WTC11 (cell line): ENCODE measurements at regions not wholly inside any gene's neighbourhood (a gene's known extent, or its start where the extent isn't known, plus 50 kb on each side); places are given as distances from the start of the nearest gene placed in this dataset.

ENCODE experiments used
- ATAC-seq: fragments of 200-7000 bp; cut with Tn5 transposase; 2 replicates; pipeline ENCODE4 v1.10.0; 2021; ENCODE audit warnings: mild to moderate bottlenecking, moderate library complexity
- CTCF ChIA-PET: fragments of 300-600 bp; sonication (Branson Sonifier 250); formaldehyde crosslinking; loops from one replicate; lab custom pipeline; 2021; ENCODE audit warnings: antibody characterized with exemption; lab: Charles Lee
- POLR2A ChIA-PET: fragments of 350-600 bp; sonication (Branson Sonifier 250); formaldehyde crosslinking; loops from one replicate; lab custom pipeline; 2021; ENCODE audit warnings: antibody characterized with exemption; lab: Charles Lee
- DNase-seq: peaks from one replicate; pipeline ENCODE4 v3.0.0; 2021; ENCODE audit warnings: low spot score
- H3K27ac Mint-ChIP-seq: 2 replicates; pipeline ENCODE4 v1.8.0; 2021; ENCODE audit warnings: mixed read lengths
- H3K27me3 Mint-ChIP-seq: 2 replicates; pipeline ENCODE4 v1.8.0; 2021; ENCODE audit warnings: low read depth, mild to moderate bottlenecking, moderate library complexity, mixed read lengths
- H3K36me3 Mint-ChIP-seq: 2 replicates; pipeline ENCODE4 v1.8.0; 2021; ENCODE audit warnings: mixed read lengths
- H3K4me1 Mint-ChIP-seq: 2 replicates; pipeline ENCODE4 v1.8.0; 2022; ENCODE audit warnings: mixed read lengths
- H3K4me3 Mint-ChIP-seq: 2 replicates; pipeline ENCODE4 v1.8.0; 2021; ENCODE audit warnings: mild to moderate bottlenecking, moderate library complexity, mixed read lengths
- H3K9me3 Mint-ChIP-seq: 2 replicates; pipeline ENCODE4 v1.8.0; 2021; ENCODE audit warnings: mixed read lengths
- EMX1 ChIP-seq: fragments of 250-450 bp; sonication (Bioruptor Pico); IDR thresholded peaks from 2 replicates; pipeline ENCODE4 v1.8.0; 2021; ENCODE audit warnings: mild to moderate bottlenecking
- ETV6 ChIP-seq: sonication (generic); formaldehyde crosslinking; IDR thresholded peaks from 2 replicates; pipeline ENCODE4 v1.8.1; 2022; ENCODE audit warnings: mild to moderate bottlenecking, missing genetic modification reagents
- SMAD3 ChIP-seq: sonication (generic); formaldehyde crosslinking; IDR thresholded peaks from 2 replicates; pipeline ENCODE4 v1.8.0; 2022; ENCODE audit warnings: missing genetic modification reagents, mild to moderate bottlenecking, borderline replicate concordance
- TEAD4 ChIP-seq: sonication (generic); formaldehyde crosslinking; IDR thresholded peaks from 2 replicates; pipeline ENCODE4 v1.8.0; 2022; ENCODE audit warnings: mild to moderate bottlenecking, missing genetic modification reagents
- ZBTB21 ChIP-seq: sonication (generic); formaldehyde crosslinking; IDR thresholded peaks from 2 replicates; pipeline ENCODE4 v1.8.1; 2023; ENCODE audit warnings: mild to moderate bottlenecking, missing genetic modification reagents, borderline replicate concordance
- ZMAT4 ChIP-seq: fragments of 250-450 bp; sonication (Bioruptor Pico); IDR thresholded peaks from 2 replicates; pipeline ENCODE4 v1.9.0; 2021; ENCODE audit warnings: mild to moderate bottlenecking
- ZNF138 ChIP-seq: sonication (generic); formaldehyde crosslinking; conservative IDR thresholded peaks from 2 replicates; pipeline ENCODE4 v1.8.1; 2022; ENCODE audit warnings: mild to moderate bottlenecking, moderate library complexity, missing genetic modification reagents
- ZNF281 ChIP-seq: sonication (generic); formaldehyde crosslinking; IDR thresholded peaks from 2 replicates; pipeline ENCODE4 v1.8.0; 2023; ENCODE audit warnings: mild to moderate bottlenecking, missing genetic modification reagents
- ZNF416 ChIP-seq: fragments of 250-450 bp; sonication (Bioruptor Pico); IDR thresholded peaks from 2 replicates; pipeline ENCODE4 v1.9.0; 2021; ENCODE audit warnings: mild to moderate bottlenecking, inconsistent platforms
- TF ChIP-seq, protein P1 (sequence below): fragments of 250-450 bp; sonication (Bioruptor Pico); IDR thresholded peaks from 2 replicates; pipeline ENCODE4 v1.9.0; 2021; ENCODE audit warnings: mild to moderate bottlenecking
- TF ChIP-seq, protein P2 (sequence below): sonication (generic); formaldehyde crosslinking; conservative IDR thresholded peaks from 2 replicates; pipeline ENCODE4 v1.8.1; 2023; ENCODE audit warnings: mild to moderate bottlenecking, low read depth, missing genetic modification reagents, moderate library complexity
- TF ChIP-seq, protein P3 (sequence below): sonication (generic); formaldehyde crosslinking; IDR thresholded peaks from 2 replicates; pipeline ENCODE4 v1.8.1; 2023; ENCODE audit warnings: mild to moderate bottlenecking, missing genetic modification reagents, borderline replicate concordance
- TF ChIP-seq, protein P4 (sequence below): sonication (generic); formaldehyde crosslinking; IDR thresholded peaks from 2 replicates; pipeline ENCODE4 v1.8.0; 2023; ENCODE audit warnings: missing genetic modification reagents, mild to moderate bottlenecking, borderline replicate concordance

DNA sequence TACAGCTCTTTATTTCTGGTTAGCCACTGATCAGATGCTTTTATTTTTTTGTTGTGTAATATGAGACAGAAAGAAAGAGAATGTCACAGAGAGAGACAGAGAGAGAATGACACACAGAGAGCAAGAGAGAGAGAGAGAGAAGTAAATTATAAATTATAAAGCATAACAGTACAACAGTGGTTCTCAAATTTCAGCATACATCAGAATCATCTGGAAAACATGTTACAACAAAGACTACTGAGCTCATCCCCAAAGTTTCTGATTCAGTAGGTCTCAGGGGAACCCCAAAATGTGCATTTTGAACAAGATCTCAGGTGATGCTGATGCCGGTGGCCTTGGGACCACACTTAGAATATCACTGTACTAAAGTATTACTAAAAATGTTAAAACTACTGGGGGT, 245.8 kb upstream of the DIAPH2 start (continued):
- TF ChIP-seq, protein P1, sequence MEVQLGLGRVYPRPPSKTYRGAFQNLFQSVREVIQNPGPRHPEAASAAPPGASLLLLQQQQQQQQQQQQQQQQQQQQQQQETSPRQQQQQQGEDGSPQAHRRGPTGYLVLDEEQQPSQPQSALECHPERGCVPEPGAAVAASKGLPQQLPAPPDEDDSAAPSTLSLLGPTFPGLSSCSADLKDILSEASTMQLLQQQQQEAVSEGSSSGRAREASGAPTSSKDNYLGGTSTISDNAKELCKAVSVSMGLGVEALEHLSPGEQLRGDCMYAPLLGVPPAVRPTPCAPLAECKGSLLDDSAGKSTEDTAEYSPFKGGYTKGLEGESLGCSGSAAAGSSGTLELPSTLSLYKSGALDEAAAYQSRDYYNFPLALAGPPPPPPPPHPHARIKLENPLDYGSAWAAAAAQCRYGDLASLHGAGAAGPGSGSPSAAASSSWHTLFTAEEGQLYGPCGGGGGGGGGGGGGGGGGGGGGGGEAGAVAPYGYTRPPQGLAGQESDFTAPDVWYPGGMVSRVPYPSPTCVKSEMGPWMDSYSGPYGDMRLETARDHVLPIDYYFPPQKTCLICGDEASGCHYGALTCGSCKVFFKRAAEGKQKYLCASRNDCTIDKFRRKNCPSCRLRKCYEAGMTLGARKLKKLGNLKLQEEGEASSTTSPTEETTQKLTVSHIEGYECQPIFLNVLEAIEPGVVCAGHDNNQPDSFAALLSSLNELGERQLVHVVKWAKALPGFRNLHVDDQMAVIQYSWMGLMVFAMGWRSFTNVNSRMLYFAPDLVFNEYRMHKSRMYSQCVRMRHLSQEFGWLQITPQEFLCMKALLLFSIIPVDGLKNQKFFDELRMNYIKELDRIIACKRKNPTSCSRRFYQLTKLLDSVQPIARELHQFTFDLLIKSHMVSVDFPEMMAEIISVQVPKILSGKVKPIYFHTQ = no peak
- no peak for TF ChIP-seq TEAD4 (CRISPR knock-in tag)
- TF ChIP-seq ZMAT4 (CRISPR knock-in tag) = no peak
- TF ChIP-seq, protein P2, sequence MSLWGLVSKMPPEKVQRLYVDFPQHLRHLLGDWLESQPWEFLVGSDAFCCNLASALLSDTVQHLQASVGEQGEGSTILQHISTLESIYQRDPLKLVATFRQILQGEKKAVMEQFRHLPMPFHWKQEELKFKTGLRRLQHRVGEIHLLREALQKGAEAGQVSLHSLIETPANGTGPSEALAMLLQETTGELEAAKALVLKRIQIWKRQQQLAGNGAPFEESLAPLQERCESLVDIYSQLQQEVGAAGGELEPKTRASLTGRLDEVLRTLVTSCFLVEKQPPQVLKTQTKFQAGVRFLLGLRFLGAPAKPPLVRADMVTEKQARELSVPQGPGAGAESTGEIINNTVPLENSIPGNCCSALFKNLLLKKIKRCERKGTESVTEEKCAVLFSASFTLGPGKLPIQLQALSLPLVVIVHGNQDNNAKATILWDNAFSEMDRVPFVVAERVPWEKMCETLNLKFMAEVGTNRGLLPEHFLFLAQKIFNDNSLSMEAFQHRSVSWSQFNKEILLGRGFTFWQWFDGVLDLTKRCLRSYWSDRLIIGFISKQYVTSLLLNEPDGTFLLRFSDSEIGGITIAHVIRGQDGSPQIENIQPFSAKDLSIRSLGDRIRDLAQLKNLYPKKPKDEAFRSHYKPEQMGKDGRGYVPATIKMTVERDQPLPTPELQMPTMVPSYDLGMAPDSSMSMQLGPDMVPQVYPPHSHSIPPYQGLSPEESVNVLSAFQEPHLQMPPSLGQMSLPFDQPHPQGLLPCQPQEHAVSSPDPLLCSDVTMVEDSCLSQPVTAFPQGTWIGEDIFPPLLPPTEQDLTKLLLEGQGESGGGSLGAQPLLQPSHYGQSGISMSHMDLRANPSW (CRISPR knock-in tag) = no peak

- ChIA-PET CTCF (no interaction called here), POLR2A (no interaction called here)
- no peaks in the 10 kb centered on the region for H3K9me3 Mint-ChIP-seq
- no peak overlapping the region for H3K4me3 Mint-ChIP-seq
- TF ChIP-seq ETV6 (CRISPR knock-in tag) = no peak
- no peak for TF ChIP-seq EMX1 (CRISPR knock-in tag)
- TF ChIP-seq SMAD3 (CRISPR knock-in tag) = no peak
- TF ChIP-seq, protein P3, sequence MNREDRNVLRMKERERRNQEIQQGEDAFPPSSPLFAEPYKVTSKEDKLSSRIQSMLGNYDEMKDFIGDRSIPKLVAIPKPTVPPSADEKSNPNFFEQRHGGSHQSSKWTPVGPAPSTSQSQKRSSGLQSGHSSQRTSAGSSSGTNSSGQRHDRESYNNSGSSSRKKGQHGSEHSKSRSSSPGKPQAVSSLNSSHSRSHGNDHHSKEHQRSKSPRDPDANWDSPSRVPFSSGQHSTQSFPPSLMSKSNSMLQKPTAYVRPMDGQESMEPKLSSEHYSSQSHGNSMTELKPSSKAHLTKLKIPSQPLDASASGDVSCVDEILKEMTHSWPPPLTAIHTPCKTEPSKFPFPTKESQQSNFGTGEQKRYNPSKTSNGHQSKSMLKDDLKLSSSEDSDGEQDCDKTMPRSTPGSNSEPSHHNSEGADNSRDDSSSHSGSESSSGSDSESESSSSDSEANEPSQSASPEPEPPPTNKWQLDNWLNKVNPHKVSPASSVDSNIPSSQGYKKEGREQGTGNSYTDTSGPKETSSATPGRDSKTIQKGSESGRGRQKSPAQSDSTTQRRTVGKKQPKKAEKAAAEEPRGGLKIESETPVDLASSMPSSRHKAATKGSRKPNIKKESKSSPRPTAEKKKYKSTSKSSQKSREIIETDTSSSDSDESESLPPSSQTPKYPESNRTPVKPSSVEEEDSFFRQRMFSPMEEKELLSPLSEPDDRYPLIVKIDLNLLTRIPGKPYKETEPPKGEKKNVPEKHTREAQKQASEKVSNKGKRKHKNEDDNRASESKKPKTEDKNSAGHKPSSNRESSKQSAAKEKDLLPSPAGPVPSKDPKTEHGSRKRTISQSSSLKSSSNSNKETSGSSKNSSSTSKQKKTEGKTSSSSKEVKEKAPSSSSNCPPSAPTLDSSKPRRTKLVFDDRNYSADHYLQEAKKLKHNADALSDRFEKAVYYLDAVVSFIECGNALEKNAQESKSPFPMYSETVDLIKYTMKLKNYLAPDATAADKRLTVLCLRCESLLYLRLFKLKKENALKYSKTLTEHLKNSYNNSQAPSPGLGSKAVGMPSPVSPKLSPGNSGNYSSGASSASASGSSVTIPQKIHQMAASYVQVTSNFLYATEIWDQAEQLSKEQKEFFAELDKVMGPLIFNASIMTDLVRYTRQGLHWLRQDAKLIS (CRISPR knock-in tag) = no peak
- TF ChIP-seq ZNF416 (CRISPR knock-in tag) = no peak
- TF ChIP-seq, protein P4, sequence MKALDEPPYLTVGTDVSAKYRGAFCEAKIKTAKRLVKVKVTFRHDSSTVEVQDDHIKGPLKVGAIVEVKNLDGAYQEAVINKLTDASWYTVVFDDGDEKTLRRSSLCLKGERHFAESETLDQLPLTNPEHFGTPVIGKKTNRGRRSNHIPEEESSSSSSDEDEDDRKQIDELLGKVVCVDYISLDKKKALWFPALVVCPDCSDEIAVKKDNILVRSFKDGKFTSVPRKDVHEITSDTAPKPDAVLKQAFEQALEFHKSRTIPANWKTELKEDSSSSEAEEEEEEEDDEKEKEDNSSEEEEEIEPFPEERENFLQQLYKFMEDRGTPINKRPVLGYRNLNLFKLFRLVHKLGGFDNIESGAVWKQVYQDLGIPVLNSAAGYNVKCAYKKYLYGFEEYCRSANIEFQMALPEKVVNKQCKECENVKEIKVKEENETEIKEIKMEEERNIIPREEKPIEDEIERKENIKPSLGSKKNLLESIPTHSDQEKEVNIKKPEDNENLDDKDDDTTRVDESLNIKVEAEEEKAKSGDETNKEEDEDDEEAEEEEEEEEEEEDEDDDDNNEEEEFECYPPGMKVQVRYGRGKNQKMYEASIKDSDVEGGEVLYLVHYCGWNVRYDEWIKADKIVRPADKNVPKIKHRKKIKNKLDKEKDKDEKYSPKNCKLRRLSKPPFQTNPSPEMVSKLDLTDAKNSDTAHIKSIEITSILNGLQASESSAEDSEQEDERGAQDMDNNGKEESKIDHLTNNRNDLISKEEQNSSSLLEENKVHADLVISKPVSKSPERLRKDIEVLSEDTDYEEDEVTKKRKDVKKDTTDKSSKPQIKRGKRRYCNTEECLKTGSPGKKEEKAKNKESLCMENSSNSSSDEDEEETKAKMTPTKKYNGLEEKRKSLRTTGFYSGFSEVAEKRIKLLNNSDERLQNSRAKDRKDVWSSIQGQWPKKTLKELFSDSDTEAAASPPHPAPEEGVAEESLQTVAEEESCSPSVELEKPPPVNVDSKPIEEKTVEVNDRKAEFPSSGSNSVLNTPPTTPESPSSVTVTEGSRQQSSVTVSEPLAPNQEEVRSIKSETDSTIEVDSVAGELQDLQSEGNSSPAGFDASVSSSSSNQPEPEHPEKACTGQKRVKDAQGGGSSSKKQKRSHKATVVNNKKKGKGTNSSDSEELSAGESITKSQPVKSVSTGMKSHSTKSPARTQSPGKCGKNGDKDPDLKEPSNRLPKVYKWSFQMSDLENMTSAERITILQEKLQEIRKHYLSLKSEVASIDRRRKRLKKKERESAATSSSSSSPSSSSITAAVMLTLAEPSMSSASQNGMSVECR (CRISPR knock-in tag) = no peak
- TF ChIP-seq ZBTB21 = no peak
- no peak for TF ChIP-seq ZNF138 (CRISPR knock-in tag)
- TF ChIP-seq ZNF281 = no peak
- H3K4me1 Mint-ChIP-seq = no peaks in the 10 kb centered on the region
- no peak overlapping the region for H3K27ac Mint-ChIP-seq
- H3K36me3 Mint-ChIP-seq = no peaks in the 10 kb centered on the region
- DNase-seq (no peak), ATAC-seq (no peak)
- peaks cover 52% of the 10 kb centered on the region for H3K27me3 Mint-ChIP-seq
Measured at GRCh38 chrX:96440941-96441340, 243.7 kb upstream of the DIAPH2 start.
